OCI-LY1 (cell line): ENCODE measurements at regions not wholly inside any gene's neighbourhood (a gene's known extent, or its start where the extent isn't known, plus 50 kb on each side); places are given as distances from the start of the nearest gene placed in this dataset.

Source experiments
- CTCF ChIP-seq: fragments of 200-600 bp; sonication (generic), shearing (Covaris generic); IDR thresholded peaks from 2 replicates; pipeline ENCODE4 v1.5.1; 2017; ENCODE audit warnings: mild to moderate bottlenecking, antibody characterized with exemption, low read length, moderate library complexity, mixed read lengths
- EZH2 ChIP-seq: fragments of 200-600 bp; sonication (generic), shearing (Covaris generic); IDR thresholded peaks from 2 replicates; pipeline ENCODE4 v1.8.0; 2017; ENCODE audit warnings: borderline replicate concordance, mixed run types, mild to moderate bottlenecking, antibody characterized with exemption, low read length, moderate library complexity, mixed read lengths

- TF ChIP-seq CTCF (no peak), EZH2 (no peak)
Measured at GRCh38 chr17:36727577-36727976, 126.2 kb downstream of the MRM1 start.
